ENCODE measurements at regions not wholly inside any gene's neighbourhood (a gene's known extent, or its start where the extent isn't known, plus 50 kb on each side); places are given as distances from the start of the nearest gene placed in this dataset.

- TF ChIP-seq CTCF (IDR thresholded peaks at IDR 0.05; ENCODE audit: poor library complexity) (no peak), EZH2phosphoT487 (IDR thresholded peaks at IDR 0.05; ENCODE audit: low read depth, severe bottlenecking, unreplicated experiment) (no peak)
Observed at GRCh38 chr4:15244354-15244753, 183.5 kb upstream of the C1QTNF7 start.
